BE2C (cell line): ENCODE measurements at regions not wholly inside any gene's neighbourhood (a gene's known extent, or its start where the extent isn't known, plus 50 kb on each side); places are given as distances from the start of the nearest gene placed in this dataset.

Source experiments
- DNase-seq: peaks from one replicate; pipeline ENCODE4 v3.0.0-alpha.2; 2020
- H3K27me3 ChIP-seq: fragments of 250-450 bp; sonication (Bioruptor Pico); 2 replicates; pipeline ENCODE4 v1.5.1; 2020; ENCODE audit warnings: mild to moderate bottlenecking
- H3K36me3 ChIP-seq: fragments of 250-450 bp; sonication (Bioruptor Pico); 2 replicates; pipeline ENCODE4 v1.5.1; 2020; ENCODE audit warnings: mild to moderate bottlenecking
- H3K4me1 ChIP-seq: fragments of 250-450 bp; sonication (Bioruptor Pico); 2 replicates; pipeline ENCODE4 v1.5.1; 2020
- H3K4me3 ChIP-seq: 2 replicates; pipeline ENCODE4 v1.5.1; 2011; ENCODE audit warnings: low read depth, low read length
- H3K9me3 ChIP-seq: fragments of 250-450 bp; sonication (Bioruptor Pico); 2 replicates; pipeline ENCODE4 v1.5.1; 2020
- TF ChIP-seq, protein P1 (sequence below): IDR thresholded peaks from 2 replicates; pipeline ENCODE4 v1.5.1; 2012; ENCODE audit warnings: mild to moderate bottlenecking, low read depth, low read length

DNA sequence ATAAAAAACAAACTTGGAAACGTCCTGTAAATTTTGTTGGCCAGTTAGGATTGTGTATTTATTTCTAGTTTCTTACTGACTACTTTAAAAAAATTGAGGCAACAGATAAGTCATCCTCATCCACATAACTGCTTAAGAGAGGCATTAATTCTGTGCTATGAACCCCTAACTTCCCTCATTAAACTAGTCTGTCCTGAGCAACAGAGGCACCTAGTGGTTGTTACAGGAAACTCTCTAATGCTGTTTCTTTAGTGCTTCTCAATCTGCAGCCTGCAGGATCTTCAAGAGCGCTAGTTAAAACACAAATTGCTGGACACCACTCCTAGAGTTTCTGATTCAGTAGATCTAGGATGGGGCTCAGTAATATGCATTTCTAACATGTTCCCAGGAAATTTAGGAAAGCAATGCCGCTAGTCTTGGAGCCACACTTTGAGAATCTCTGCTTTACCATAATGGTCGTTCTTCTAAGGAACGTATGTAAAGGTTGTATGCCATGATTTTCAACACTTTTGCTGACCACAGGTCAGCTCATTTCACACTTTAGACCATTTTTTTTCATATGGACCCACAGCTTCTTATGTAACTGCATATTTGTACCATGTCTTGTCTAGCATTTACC, 410.1 kb upstream of the SMARCA2 start:
- Histone ChIP-seq H3K27me3 (no peaks in the 10 kb centered on the region), H3K36me3 (no peaks in the 10 kb centered on the region), H3K4me1 (no peaks in the 10 kb centered on the region), H3K9me3 (no peaks in the 10 kb centered on the region), H3K4me3 (no peak overlapping the region)
- TF ChIP-seq, protein P1, sequence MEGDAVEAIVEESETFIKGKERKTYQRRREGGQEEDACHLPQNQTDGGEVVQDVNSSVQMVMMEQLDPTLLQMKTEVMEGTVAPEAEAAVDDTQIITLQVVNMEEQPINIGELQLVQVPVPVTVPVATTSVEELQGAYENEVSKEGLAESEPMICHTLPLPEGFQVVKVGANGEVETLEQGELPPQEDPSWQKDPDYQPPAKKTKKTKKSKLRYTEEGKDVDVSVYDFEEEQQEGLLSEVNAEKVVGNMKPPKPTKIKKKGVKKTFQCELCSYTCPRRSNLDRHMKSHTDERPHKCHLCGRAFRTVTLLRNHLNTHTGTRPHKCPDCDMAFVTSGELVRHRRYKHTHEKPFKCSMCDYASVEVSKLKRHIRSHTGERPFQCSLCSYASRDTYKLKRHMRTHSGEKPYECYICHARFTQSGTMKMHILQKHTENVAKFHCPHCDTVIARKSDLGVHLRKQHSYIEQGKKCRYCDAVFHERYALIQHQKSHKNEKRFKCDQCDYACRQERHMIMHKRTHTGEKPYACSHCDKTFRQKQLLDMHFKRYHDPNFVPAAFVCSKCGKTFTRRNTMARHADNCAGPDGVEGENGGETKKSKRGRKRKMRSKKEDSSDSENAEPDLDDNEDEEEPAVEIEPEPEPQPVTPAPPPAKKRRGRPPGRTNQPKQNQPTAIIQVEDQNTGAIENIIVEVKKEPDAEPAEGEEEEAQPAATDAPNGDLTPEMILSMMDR, result peak; percentile 39
- DNase-seq, result no peak

GRCh38 chr9:1606253-1606652, 408.9 kb upstream of the SMARCA2 start:
- Histone ChIP-seq H3K4me1 (no peaks in the 10 kb centered on the region), H3K9me3 (no peaks in the 10 kb centered on the region), H3K27me3 (no peaks in the 10 kb centered on the region), H3K36me3 (no peaks in the 10 kb centered on the region), H3K4me3 (no peak overlapping the region)
- TF ChIP-seq, protein P1, result no peak
- no peak for DNase-seq

DNA sequence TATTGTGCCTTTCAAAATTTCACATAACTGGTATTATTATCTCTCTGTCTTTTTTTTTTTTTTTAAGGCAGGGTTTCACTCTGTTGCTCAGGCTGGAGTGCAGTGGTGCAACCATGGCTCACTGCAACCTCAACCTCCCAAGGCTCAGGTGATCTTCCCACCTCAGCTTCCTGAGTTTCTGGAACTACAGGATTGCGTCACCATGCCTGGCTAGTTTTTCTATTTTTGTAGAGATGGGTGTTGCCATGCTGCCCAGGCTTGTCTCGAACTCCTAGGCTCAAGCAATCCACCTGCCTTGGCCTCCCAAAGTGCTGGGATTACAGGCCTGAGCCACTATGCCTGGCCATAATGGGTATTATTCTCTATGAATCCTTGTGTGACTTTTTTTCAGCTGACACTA, 402.3 kb upstream of the SMARCA2 start:
- no peaks in the 10 kb centered on the region for H3K9me3 ChIP-seq
- no peaks in the 10 kb centered on the region for H3K27me3 ChIP-seq
- no peak overlapping the region for H3K4me3 ChIP-seq
- H3K36me3 ChIP-seq, result no peaks in the 10 kb centered on the region
- no peaks in the 10 kb centered on the region for H3K4me1 ChIP-seq
- TF ChIP-seq, protein P1, result no peak
- DNase-seq, result no peak

DNA sequence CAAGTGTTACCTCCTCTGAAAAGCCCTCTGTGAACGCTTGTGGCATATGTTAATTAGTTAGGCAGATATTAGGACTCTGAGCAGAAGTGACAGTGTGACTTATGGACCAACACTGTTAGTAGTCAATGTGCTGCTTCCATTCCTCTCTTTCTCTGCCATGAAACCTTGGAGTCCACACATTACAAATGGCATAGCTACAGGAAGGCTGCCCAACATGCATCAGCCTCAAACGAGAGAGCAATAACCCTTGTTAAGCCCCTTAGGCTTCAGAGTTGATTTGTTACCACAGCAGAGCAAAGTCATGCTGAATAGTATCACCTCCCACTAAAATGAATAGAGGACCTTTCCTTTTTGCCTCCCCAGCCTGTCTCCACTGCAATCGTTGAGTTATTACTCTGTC, 397.7 kb upstream of the SMARCA2 start:
- no peak for DNase-seq
- Histone ChIP-seq H3K36me3 (no peaks in the 10 kb centered on the region), H3K4me3 (no peak overlapping the region), H3K9me3 (0 out of 2 replicates have a peak, but pooled peaks cover 3% of the 10 kb centered on the region), H3K4me1 (no peaks in the 10 kb centered on the region), H3K27me3 (no peaks in the 10 kb centered on the region)
- TF ChIP-seq, protein P1, result no peak

DNA sequence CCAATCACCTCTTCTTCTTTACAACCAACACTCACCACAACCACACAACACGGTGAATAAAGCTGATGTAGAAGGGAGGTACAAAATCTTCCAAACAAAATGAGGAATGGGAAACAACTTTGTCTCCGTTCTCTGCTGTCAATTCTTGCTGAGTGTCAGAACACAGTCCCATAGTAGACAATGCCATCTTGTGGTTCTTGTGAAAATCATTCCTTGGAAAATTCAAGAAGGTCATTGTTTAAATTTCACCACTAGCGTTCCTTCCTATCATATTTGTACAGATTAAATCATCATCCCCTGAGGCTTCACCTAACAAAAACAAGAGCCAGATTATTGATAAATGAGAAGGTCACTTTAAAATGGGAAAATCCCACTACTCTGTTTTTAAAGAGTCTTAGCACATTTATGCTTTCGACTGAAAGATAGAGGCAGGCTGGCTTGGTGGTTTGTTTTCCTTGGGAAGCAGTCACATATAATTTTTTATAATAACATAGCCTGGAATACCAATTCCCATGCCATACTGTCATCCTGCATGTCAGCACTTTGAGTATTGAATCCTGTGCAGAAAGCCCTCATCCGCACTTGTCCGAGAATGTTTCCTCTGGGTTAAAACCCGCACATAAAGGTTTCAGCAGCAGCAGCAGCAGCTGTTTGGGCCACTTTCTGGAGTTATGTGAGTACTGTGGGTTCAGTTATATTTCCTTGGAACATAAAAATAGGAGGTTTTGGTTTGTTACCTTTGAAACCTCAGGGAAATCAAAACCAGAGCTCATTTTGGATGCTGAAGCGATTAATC, 395.0 kb upstream of the SMARCA2 start:
- Histone ChIP-seq H3K4me3 (no peak overlapping the region), H3K27me3 (no peaks in the 10 kb centered on the region), H3K9me3 (0 out of 2 replicates have a peak, but pooled peaks cover 3% of the 10 kb centered on the region), H3K4me1 (no peaks in the 10 kb centered on the region), H3K36me3 (no peaks in the 10 kb centered on the region)
- DNase-seq, result no peak
- TF ChIP-seq, protein P1, result no peak

GRCh38 chr9:1637401-1637800, 377.7 kb upstream of the SMARCA2 start:
- Histone ChIP-seq H3K27me3 (no peaks in the 10 kb centered on the region), H3K4me1 (no peaks in the 10 kb centered on the region), H3K9me3 (no peaks in the 10 kb centered on the region), H3K4me3 (no peak overlapping the region), H3K36me3 (no peaks in the 10 kb centered on the region)
- DNase-seq, result no peak
- TF ChIP-seq, protein P1, result no peak
